ENCODE measurements at regions not wholly inside any gene's neighbourhood (a gene's known extent, or its start where the extent isn't known, plus 50 kb on each side); places are given as distances from the start of the nearest gene placed in this dataset.
"Not testable (repeated sequence)": the region's sequence is repeated elsewhere in the genome, so short reads cannot be mapped to it uniquely, and the experiment has no call there.

GRCh38 chr9:108783326-108783725 lies 72.5 kb downstream of the ACTL7B start:
- Histone ChIP-seq H3K4me3 (ENCODE audit: low read depth, low read length) (no peak overlapping the region), H3K36me3 (ENCODE audit: control insufficient read depth, insufficient read depth, low read length) (no peaks in the 10 kb centered on the region), H3K27me3 (ENCODE audit: control insufficient read depth, insufficient read depth, low read length) (peaks cover 10% of the 10 kb centered on the region), H3K9me3 (ENCODE audit: control insufficient read depth, insufficient read depth, low read length) (no peaks in the 10 kb centered on the region), H3K4me1 (ENCODE audit: control insufficient read depth, insufficient read depth, low read length) (peaks cover 23% of the 10 kb centered on the region), H3K9ac (ENCODE audit: low read depth, low read length) (no peak overlapping the region)

- peaks cover 19% of the 10 kb centered on the region for H3K4me1 ChIP-seq (ENCODE audit: control insufficient read depth, insufficient read depth, low read length)
- H3K9ac ChIP-seq (ENCODE audit: low read depth, low read length) = no peak overlapping the region
- no peak overlapping the region for H3K4me3 ChIP-seq (ENCODE audit: low read depth, low read length)
Observed at GRCh38 chr9:108780942-108781734, 74.6 kb downstream of the ACTL7B start.

GRCh38 chr9:108779551-108780325 lies 76.0 kb downstream of the ACTL7B start:
- H3K4me1 ChIP-seq (ENCODE audit: control insufficient read depth, insufficient read depth, low read length) = peaks cover 22% of the 10 kb centered on the region
- H3K4me3 ChIP-seq (ENCODE audit: low read depth, low read length) = no peak overlapping the region
- no peak overlapping the region for H3K9ac ChIP-seq (ENCODE audit: low read depth, low read length)
- H3K9me3 ChIP-seq (ENCODE audit: control insufficient read depth, insufficient read depth, low read length) = no peaks in the 10 kb centered on the region
- H3K36me3 ChIP-seq (ENCODE audit: control insufficient read depth, insufficient read depth, low read length) = no peaks in the 10 kb centered on the region
- peaks cover 14% of the 10 kb centered on the region for H3K27me3 ChIP-seq (ENCODE audit: control insufficient read depth, insufficient read depth, low read length)

More at GRCh38 chr9:108780942-108781734, 74.6 kb downstream of the ACTL7B start:
- peaks cover 14% of the 10 kb centered on the region for H3K27me3 ChIP-seq (ENCODE audit: control insufficient read depth, insufficient read depth, low read length)
- no peaks in the 10 kb centered on the region for H3K36me3 ChIP-seq (ENCODE audit: control insufficient read depth, insufficient read depth, low read length)
- no peaks in the 10 kb centered on the region for H3K9me3 ChIP-seq (ENCODE audit: control insufficient read depth, insufficient read depth, low read length)

- H3K36me3 ChIP-seq (ENCODE audit: control insufficient read depth, insufficient read depth, low read length) = no peaks in the 10 kb centered on the region
- no peaks in the 10 kb centered on the region for H3K9me3 ChIP-seq (ENCODE audit: control insufficient read depth, insufficient read depth, low read length)
- H3K27me3 ChIP-seq (ENCODE audit: control insufficient read depth, insufficient read depth, low read length) = peaks cover 14% of the 10 kb centered on the region
- H3K9ac ChIP-seq (ENCODE audit: low read depth, low read length) = no peak overlapping the region
- H3K4me1 ChIP-seq (ENCODE audit: control insufficient read depth, insufficient read depth, low read length) = peaks cover 17% of the 10 kb centered on the region
- no peak overlapping the region for H3K4me3 ChIP-seq (ENCODE audit: low read depth, low read length)
Observed at GRCh38 chr9:108776920-108777639, 78.7 kb downstream of the ACTL7B start.

GRCh38 chr9:108775901-108776306 lies 79.9 kb downstream of the ACTL7B start:
- no peak overlapping the region for H3K4me3 ChIP-seq (ENCODE audit: low read depth, low read length)
- no peaks in the 10 kb centered on the region for H3K9me3 ChIP-seq (ENCODE audit: control insufficient read depth, insufficient read depth, low read length)
- no peaks in the 10 kb centered on the region for H3K36me3 ChIP-seq (ENCODE audit: control insufficient read depth, insufficient read depth, low read length)
- peaks cover 11% of the 10 kb centered on the region for H3K27me3 ChIP-seq (ENCODE audit: control insufficient read depth, insufficient read depth, low read length)
- H3K4me1 ChIP-seq (ENCODE audit: control insufficient read depth, insufficient read depth, low read length) = peaks cover 12% of the 10 kb centered on the region
- H3K9ac ChIP-seq (ENCODE audit: low read depth, low read length) = no peak overlapping the region

GRCh38 chr9:108774088-108774487 lies 81.7 kb downstream of the ACTL7B start:
- not testable (repeated sequence) for H3K36me3 ChIP-seq (ENCODE audit: control insufficient read depth, insufficient read depth, low read length); H3K27me3 ChIP-seq (ENCODE audit: control insufficient read depth, insufficient read depth, low read length); H3K9ac ChIP-seq (ENCODE audit: low read depth, low read length); H3K9me3 ChIP-seq (ENCODE audit: control insufficient read depth, insufficient read depth, low read length); H3K4me3 ChIP-seq (ENCODE audit: low read depth, low read length); H3K4me1 ChIP-seq (ENCODE audit: control insufficient read depth, insufficient read depth, low read length)

- H3K36me3 ChIP-seq (ENCODE audit: control insufficient read depth, insufficient read depth, low read length) = no peaks in the 10 kb centered on the region
- no peak overlapping the region for H3K4me3 ChIP-seq (ENCODE audit: low read depth, low read length)
- H3K4me1 ChIP-seq (ENCODE audit: control insufficient read depth, insufficient read depth, low read length) = peaks cover 6% of the 10 kb centered on the region
- no peaks in the 10 kb centered on the region for H3K27me3 ChIP-seq (ENCODE audit: control insufficient read depth, insufficient read depth, low read length)
- no peak overlapping the region for H3K9ac ChIP-seq (ENCODE audit: low read depth, low read length)
- no peaks in the 10 kb centered on the region for H3K9me3 ChIP-seq (ENCODE audit: control insufficient read depth, insufficient read depth, low read length)
Observed at GRCh38 chr9:108772301-108772894, 83.4 kb downstream of the ACTL7B start.

- H3K4me1 ChIP-seq (ENCODE audit: control insufficient read depth, insufficient read depth, low read length) = peaks cover 6% of the 10 kb centered on the region
- no peaks in the 10 kb centered on the region for H3K9me3 ChIP-seq (ENCODE audit: control insufficient read depth, insufficient read depth, low read length)
- H3K36me3 ChIP-seq (ENCODE audit: control insufficient read depth, insufficient read depth, low read length) = no peaks in the 10 kb centered on the region
- no peak overlapping the region for H3K9ac ChIP-seq (ENCODE audit: low read depth, low read length)
- H3K4me3 ChIP-seq (ENCODE audit: low read depth, low read length) = no peak overlapping the region
- H3K27me3 ChIP-seq (ENCODE audit: control insufficient read depth, insufficient read depth, low read length) = no peaks in the 10 kb centered on the region
Observed at GRCh38 chr9:108768744-108769143, 87.0 kb downstream of the ACTL7B start.

- Histone ChIP-seq H3K9ac (ENCODE audit: low read depth, low read length) (no peak overlapping the region), H3K9me3 (ENCODE audit: control insufficient read depth, insufficient read depth, low read length) (no peaks in the 10 kb centered on the region), H3K4me1 (ENCODE audit: control insufficient read depth, insufficient read depth, low read length) (peaks cover 6% of the 10 kb centered on the region), H3K4me3 (ENCODE audit: low read depth, low read length) (no peak overlapping the region), H3K36me3 (ENCODE audit: control insufficient read depth, insufficient read depth, low read length) (no peaks in the 10 kb centered on the region), H3K27me3 (ENCODE audit: control insufficient read depth, insufficient read depth, low read length) (no peaks in the 10 kb centered on the region)
Observed at GRCh38 chr9:108766626-108767161, 89.1 kb downstream of the ACTL7B start.

- H3K36me3 ChIP-seq (ENCODE audit: control insufficient read depth, insufficient read depth, low read length) = no peaks in the 10 kb centered on the region
- H3K9ac ChIP-seq (ENCODE audit: low read depth, low read length) = no peak overlapping the region
- H3K4me3 ChIP-seq (ENCODE audit: low read depth, low read length) = no peak overlapping the region
- peaks cover 6% of the 10 kb centered on the region for H3K4me1 ChIP-seq (ENCODE audit: control insufficient read depth, insufficient read depth, low read length)
- H3K27me3 ChIP-seq (ENCODE audit: control insufficient read depth, insufficient read depth, low read length) = no peaks in the 10 kb centered on the region
- H3K9me3 ChIP-seq (ENCODE audit: control insufficient read depth, insufficient read depth, low read length) = no peaks in the 10 kb centered on the region
Observed at GRCh38 chr9:108765265-108765664, 90.5 kb downstream of the ACTL7B start.

GRCh38 chr9:108762348-108763055 lies 93.3 kb downstream of the ACTL7B start:
- Histone ChIP-seq H3K9ac (ENCODE audit: low read depth, low read length) (no peak overlapping the region), H3K27me3 (ENCODE audit: control insufficient read depth, insufficient read depth, low read length) (no peaks in the 10 kb centered on the region)

More at GRCh38 chr9:108762348-108763055, 93.3 kb downstream of the ACTL7B start:
- no peaks in the 10 kb centered on the region for H3K36me3 ChIP-seq (ENCODE audit: control insufficient read depth, insufficient read depth, low read length)
- peaks cover 3% of the 10 kb centered on the region for H3K4me1 ChIP-seq (ENCODE audit: control insufficient read depth, insufficient read depth, low read length)
- no peak overlapping the region for H3K4me3 ChIP-seq (ENCODE audit: low read depth, low read length)
- no peaks in the 10 kb centered on the region for H3K9me3 ChIP-seq (ENCODE audit: control insufficient read depth, insufficient read depth, low read length)

All from iPS-15b (cell line).